GM10248 (cell line): ENCODE measurements at regions not wholly inside any gene's neighbourhood (a gene's known extent, or its start where the extent isn't known, plus 50 kb on each side); places are given as distances from the start of the nearest gene placed in this dataset.
A peak's percentile ranks its signal among the peaks of the same experiment; 100 is the strongest.
"Not testable (repeated sequence)": the region's sequence is repeated elsewhere in the genome, so short reads cannot be mapped to it uniquely, and the experiment has no call there.

Experiments used
- CTCF ChIA-PET: fragments of 300-600 bp; sonication (Branson Sonifier 250); formaldehyde crosslinking; extraction: SDS; loops from one replicate; lab custom pipeline; 2021; ENCODE audit warnings: antibody characterized with exemption; lab: Yijun Ruan, JAX
- POLR2A ChIA-PET: fragments of 350-650 bp; sonication (Branson Sonifier 250); formaldehyde crosslinking; extraction: SDS; loops from one replicate; lab custom pipeline; 2020; ENCODE audit warnings: antibody characterized with exemption; lab: Yijun Ruan, JAX
- DNase-seq: peaks from one replicate; pipeline ENCODE4 v3.0.0; 2012; ENCODE audit errors: extremely low spot score
- TF ChIP-seq, protein P1 (sequence below): IDR thresholded peaks from 2 replicates; pipeline ENCODE4 v1.5.1; 2012; ENCODE audit warnings: mild to moderate bottlenecking, low read depth; ENCODE audit errors: extremely low read depth, missing control alignments, control extremely low read depth

DNA sequence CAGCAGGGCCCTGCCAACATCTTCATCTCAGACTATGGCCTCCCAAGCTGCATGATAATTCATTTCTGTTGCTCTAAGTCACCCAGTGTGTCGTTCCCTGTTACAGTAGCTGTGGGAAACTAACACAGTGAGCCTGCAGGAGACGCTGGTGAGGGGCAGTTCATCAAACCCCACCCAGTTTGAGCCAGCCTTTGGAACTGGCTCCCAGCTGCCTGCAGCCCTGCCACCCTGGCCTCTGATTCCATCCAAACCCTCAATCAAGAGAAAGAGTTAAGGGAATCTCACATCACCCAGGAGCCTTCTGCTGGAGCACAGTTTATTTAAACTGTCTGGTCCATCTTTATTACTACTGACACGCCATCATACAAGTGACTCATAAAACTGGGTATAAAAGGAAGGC, 64.9 kb upstream of the ZCCHC2 start:
- DNase-seq, result no peak
- TF ChIP-seq, protein P1, sequence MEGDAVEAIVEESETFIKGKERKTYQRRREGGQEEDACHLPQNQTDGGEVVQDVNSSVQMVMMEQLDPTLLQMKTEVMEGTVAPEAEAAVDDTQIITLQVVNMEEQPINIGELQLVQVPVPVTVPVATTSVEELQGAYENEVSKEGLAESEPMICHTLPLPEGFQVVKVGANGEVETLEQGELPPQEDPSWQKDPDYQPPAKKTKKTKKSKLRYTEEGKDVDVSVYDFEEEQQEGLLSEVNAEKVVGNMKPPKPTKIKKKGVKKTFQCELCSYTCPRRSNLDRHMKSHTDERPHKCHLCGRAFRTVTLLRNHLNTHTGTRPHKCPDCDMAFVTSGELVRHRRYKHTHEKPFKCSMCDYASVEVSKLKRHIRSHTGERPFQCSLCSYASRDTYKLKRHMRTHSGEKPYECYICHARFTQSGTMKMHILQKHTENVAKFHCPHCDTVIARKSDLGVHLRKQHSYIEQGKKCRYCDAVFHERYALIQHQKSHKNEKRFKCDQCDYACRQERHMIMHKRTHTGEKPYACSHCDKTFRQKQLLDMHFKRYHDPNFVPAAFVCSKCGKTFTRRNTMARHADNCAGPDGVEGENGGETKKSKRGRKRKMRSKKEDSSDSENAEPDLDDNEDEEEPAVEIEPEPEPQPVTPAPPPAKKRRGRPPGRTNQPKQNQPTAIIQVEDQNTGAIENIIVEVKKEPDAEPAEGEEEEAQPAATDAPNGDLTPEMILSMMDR, result no peak
- ChIA-PET POLR2A (no interaction called here), CTCF (no interaction called here)

DNA sequence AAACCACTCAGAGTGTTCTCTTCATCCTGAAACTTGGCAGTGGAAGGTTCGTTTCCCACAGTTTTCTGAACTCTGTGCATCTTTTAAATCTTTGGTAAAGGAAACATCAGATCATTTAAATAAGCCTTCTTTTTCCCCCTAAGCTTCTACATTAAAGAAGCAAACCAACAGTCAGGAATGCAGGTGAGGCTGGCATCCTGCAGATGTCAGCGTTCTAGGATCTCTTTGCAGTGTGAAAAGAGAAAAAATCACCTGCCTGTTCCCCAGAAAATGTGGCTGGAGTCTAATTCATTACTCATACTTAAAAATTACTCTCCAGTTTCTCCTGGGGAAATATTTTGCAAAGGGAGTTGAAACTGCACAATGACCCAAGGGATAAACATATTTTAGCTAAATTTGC, 64.5 kb upstream of the ZCCHC2 start:
- peak; percentile 10 for DNase-seq
- ChIA-PET POLR2A (no interaction called here), CTCF (no interaction called here)
- TF ChIP-seq, protein P1, result no peak

GRCh38 chr18:62458868-62459716, 63.7 kb upstream of the ZCCHC2 start:
- TF ChIP-seq, protein P1, result no peak
- DNase-seq, result no peak
- CTCF ChIA-PET, result interaction anchor here (0.6 to 1.4 kb wide), 2 partner anchors 47 to 778 kb away, joined by 3 to 4 read pairs; no protein-coding TSS in a partner anchor
- POLR2A ChIA-PET, result no interaction called here

DNA sequence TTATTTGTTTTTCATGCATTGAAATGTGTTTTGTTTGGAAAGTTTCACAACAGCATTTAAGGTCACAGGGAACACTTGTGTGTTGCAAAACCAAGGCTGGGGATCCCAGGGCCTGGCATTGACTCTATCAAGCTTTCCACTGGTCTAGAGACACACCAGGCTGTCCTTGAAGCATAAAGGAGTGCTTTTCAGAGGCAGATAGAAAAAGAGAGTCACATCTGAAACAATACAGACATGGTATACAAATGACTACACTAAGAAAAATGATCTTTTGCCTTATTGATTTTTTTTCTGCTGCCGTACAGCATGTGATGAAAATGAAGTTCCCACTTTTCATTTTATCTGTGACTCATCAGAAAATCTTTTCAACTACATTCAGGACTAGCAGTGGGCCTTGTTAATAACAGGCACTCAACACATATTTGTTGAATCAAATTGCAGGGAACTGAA, 61.9 kb upstream of the ZCCHC2 start:
- POLR2A ChIA-PET, result no interaction called here
- CTCF ChIA-PET, result no interaction called here

DNA sequence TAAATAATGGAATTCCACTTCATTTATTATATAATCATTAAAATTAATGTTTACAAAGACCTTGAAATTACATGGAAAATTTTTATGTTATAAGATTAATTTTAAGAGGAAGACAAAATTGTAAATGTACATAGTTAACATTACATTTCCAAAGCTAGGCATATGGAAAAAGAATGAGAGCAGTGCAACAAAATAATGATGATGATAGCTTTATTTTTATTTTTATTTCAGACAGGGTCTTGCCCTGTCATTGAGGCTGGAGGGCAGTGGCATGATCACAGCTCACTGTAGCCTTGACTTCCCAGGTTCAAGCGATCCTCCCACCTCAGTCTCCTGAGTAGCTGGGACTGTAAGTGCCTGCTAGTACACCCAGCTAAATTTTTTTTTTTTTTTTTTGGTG, 61.2 kb upstream of the ZCCHC2 start:
- ChIA-PET CTCF (no interaction called here), POLR2A (no interaction called here)
- TF ChIP-seq, protein P1, result no peak
- no peak for DNase-seq

More for the DNA sequence above, 61.9 kb upstream of the ZCCHC2 start:
- no peak for DNase-seq
- TF ChIP-seq, protein P1, result no peak

GRCh38 chr18:62464266-62464665, 58.6 kb upstream of the ZCCHC2 start:
- TF ChIP-seq, protein P1, result no peak
- CTCF ChIA-PET, result no interaction called here
- POLR2A ChIA-PET, result no interaction called here
- DNase-seq, result no peak

DNA sequence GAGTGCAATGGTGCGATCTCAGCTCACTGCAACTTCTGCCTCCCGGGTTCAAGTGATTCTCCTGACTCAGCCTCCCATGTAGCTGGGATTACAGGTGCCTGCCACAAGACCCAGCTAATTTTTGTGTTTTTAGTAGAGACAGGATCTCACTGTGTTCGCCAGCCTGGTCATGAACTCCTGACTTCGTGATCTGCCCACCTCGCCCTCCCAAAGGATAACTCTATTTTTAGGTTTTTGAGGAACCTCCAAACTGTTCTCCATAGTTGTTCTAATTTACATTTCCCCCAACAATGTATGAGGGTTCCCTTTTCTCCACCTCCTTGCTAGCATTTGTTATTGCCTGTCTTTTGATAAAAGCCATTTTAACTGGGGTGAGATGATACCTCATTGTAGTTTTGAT, 53.7 kb upstream of the ZCCHC2 start:
- CTCF ChIA-PET, result interaction anchor here (1.3 kb wide), 1 partner anchor 12 kb away, joined by 3 read pairs; no protein-coding TSS in a partner anchor
- DNase-seq, POLR2A ChIA-PET: not testable (repeated sequence)
